Fibroblast of skin of right quadriceps (primary cell): ENCODE measurements at regions not wholly inside any gene's neighbourhood (a gene's known extent, or its start where the extent isn't known, plus 50 kb on each side); places are given as distances from the start of the nearest gene placed in this dataset.

ENCODE experiments used
- DNase-seq: peaks from one replicate; pipeline ENCODE4 v3.0.0-alpha.2; 2013

- no peak for DNase-seq
Observed at GRCh38 chr13:59522652-59523051, 641.1 kb downstream of the DIAPH3 start.

DNA sequence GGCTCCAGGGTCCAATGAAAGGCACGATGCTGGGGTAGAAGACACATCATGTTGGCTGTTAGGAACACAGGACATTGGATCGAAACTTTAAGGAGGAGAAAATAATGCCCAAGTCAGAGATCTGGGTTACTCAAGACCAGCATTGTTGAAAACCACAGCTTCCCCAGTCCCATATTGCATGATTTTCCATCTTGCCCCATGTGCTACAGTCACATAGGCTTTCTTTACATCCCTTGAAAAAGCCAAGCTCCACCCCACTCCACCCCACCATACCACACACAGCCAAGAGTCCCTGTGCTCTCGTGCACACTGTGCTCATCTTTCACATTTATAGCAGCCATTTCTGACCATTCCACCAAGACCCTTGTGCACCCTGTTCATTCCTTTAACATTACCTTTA, 636.2 kb downstream of the DIAPH3 start:
- DNase-seq: no peak

- peak; percentile 72 for DNase-seq
Observed at GRCh38 chr13:59531571-59532091, 632.1 kb downstream of the DIAPH3 start.

DNA sequence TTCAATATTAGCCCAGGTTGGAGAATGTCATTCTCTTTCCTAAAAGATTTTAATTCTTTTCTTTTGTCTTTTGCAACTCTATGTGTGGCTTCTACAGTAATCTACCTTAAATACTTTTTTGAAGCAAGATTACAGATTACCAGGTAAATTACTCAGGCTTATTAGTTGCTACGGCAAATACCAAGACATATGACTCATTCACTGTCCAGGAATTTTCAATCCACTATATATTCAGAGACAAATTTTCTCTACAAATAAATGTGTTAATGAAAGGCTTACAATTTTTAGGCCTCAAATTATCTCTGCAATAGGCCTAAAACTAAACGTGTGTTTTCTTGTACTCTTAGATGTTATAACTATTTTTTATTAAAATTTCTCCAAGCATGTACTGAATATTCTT, 631.3 kb downstream of the DIAPH3 start:
- no peak for DNase-seq

DNA sequence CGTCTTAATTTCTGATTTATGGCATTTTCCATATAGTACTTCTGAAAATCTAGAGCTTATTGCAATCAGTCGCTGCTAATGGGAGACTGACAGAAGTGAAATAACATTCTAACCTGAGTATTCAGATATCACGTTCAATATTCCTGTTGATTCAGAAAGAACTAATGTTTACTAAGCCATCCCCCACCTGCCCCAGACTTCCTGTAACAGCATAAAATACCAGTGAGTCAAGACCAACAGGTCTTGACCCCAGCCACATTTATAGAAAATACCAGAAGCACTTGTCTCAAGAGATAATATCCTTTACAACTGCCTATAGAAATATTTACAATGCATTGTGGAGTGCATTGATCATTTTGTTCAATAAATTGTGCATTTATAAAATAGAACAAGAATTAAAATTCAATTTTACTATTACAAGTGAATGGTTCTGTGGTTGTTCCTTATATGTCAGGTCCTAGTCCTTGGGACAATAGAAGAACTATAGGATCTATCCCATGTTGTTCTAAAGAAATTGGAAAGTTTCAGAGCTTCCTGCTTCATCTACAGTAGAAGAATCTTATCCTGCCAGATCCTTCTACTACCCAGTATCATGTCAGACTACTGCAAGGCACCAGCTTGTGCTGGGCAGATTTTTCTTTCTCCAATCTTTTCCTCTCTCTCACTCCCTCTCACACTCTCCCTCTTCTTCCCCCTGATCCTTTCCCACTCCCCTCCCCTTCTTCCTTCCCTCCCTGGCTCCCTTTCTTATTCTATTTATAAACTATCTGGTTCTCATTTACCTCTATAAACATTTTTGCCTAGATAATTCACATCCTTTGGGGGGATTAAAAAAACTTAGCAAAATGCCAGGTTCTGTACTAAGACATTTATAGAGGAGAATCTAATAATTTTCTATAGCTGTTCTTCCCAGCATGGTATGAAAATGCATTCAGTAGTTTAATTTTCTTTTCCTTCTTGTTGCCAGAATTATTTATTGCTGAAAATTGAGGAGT, 629.9 kb downstream of the DIAPH3 start:
- DNase-seq: peak; percentile 5

GRCh38 chr13:59534806-59535205, 628.9 kb downstream of the DIAPH3 start:
- no peak for DNase-seq

- no peak for DNase-seq
Observed at GRCh38 chr13:59537500-59537899, 626.2 kb downstream of the DIAPH3 start.

GRCh38 chr13:59538512-59538911, 625.2 kb downstream of the DIAPH3 start:
- no peak for DNase-seq

DNA sequence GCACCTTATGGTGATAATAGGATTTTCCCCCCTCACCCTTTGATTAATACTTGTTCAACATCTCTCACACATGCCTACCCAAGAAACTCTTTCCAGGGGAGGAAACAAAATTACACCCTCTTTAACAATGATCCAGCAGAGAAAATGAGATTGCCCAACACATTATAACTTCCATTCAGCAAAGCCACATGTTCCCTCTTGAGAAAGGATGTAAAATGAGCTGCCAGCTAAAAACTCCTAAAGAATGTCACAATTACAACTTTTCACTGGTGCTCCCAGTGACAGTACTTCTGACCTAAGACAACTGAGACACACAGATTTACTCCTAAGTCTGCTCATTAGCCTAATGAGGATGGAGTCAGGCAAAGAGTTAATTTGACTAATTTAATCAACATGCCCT, 621.4 kb downstream of the DIAPH3 start:
- no peak for DNase-seq

GRCh38 chr13:59543418-59543817, 620.3 kb downstream of the DIAPH3 start:
- DNase-seq: no peak

- no peak for DNase-seq
Observed at GRCh38 chr13:59545007-59545406, 618.7 kb downstream of the DIAPH3 start.

GRCh38 chr13:59546178-59546577, 617.5 kb downstream of the DIAPH3 start:
- no peak for DNase-seq

GRCh38 chr13:59547950-59548349, 615.8 kb downstream of the DIAPH3 start:
- no peak for DNase-seq

- no peak for DNase-seq
Observed at GRCh38 chr13:59562924-59563323, 600.8 kb downstream of the DIAPH3 start.

- DNase-seq: no peak
Observed at GRCh38 chr13:59566561-59566960, 597.2 kb downstream of the DIAPH3 start.

DNA sequence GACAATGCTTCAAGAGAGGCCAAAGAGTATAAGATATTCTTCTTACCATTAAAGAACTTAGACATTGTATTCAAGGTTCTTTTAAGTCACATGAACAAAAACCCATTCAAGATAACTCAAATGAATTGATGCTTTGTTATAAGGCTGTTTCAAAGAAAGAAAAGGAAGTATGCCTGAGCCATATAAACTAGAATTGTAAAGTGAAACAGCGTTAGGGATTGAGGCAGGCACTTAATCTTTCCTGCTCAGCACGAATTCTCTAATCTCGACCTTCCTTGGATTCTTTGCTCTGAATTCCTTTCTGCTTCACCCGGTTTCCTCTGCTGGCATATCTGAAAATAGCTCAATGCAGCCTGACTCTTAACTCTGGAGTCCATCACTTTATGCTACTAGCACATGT, 595.4 kb downstream of the DIAPH3 start:
- DNase-seq: no peak

GRCh38 chr13:59570204-59570603, 593.5 kb downstream of the DIAPH3 start:
- no peak for DNase-seq

GRCh38 chr13:59584101-59584500, 579.6 kb downstream of the DIAPH3 start:
- DNase-seq: no peak

DNA sequence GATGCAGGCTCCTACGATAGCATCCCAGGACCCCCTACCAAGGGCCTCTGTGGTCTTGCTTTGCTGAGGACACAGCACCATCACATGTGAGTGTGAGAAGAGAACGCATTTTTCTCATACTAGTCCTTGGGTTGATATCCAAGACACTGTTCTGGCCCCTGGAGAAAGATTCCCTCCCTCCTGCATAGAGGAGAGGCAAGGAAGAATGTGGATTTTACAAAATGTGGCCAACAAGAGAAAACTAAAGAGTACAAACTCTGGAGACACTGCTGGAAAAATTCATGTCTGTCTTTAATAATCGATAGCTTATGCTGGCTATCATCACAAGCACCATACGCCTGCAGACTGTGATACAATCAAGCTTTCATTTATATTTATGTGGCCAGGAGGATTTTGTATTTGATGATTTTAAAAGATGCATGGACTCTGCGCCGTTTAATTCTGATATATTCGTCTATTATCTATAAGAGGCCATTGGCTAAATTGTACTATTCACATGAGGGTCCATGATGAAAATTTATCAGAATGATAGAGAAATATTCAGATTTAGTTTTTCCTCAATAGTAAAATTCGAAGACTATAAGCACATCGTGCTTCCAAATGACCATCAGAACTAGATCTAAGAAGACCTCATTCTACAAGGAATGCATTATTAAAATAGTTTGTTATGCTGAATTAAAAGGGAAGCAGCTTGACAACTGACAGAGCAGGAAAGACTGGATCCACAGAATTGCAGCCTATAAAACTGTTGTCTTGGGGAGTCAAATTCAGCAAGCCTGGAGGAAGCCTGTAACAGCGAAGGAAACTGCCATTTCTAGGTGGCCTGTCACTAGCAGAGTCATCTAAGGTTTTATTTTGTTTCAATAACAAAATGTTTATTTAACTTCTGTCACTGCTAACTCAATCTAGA, 578.7 kb downstream of the DIAPH3 start:
- DNase-seq: no peak

- DNase-seq: no peak
Observed at GRCh38 chr13:59587030-59587429, 576.7 kb downstream of the DIAPH3 start.

DNA sequence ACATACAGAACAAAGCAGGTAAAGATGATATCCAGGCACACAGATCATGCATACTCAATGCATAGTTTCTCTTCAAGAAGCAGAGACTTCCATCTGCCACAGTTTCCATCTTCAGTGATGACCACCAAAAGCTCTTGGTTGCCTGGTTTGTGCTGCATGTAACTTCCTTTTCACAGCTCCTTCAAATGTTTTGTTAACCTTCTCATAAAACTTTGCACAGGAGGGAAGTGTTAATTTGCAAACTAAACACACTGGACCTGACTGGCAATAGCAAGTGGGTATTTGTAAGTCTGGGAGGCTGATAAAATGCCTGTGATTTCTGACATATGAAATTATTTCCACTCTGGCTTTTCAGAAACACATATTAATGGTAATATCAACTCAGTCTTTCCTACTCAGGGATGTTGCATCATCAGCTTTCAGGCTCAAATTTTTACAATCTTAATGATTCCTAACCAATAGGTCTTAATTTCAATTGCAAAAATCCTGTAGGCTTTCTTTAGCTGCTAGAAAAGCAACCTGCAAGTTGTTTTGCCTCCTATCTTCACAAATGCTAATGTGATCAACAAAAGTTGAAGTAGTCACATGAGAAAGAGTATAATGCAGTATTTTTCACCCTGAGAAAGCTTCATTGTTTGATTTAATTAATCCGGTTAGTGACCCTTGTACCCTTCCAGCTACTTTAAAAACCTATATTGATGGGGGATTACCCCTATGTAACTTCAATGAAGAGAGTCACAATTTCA, 575.6 kb downstream of the DIAPH3 start:
- DNase-seq: no peak

- no peak for DNase-seq
Observed at GRCh38 chr13:59588717-59589067, 575.0 kb downstream of the DIAPH3 start.

DNA sequence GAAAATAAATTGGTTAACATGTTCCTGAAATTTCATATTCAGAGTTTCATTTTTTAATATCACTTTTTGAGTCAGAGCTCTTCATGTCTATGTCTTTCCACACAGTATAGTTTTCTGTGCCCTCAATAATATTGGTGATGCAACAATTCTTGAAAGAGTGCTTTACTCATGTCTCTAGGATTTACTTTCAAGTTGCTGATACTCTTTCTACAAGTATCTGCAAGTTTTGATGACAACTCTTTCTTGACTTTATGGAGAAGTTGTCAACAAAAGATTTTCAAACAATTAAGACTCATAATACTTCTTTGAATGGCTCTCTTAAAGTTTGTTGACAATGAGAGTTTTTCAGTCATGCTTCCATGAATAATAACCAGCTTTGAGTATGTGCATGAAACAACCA, 561.7 kb downstream of the DIAPH3 start:
- DNase-seq: no peak
